DOHH2 (cell line): ENCODE measurements at regions not wholly inside any gene's neighbourhood (a gene's known extent, or its start where the extent isn't known, plus 50 kb on each side); places are given as distances from the start of the nearest gene placed in this dataset.

Experiments used
- H3F3A ChIP-seq: fragments of 200-600 bp; sonication (generic), shearing (Covaris generic); 2 replicates; pipeline ENCODE4 v1.6.0; 2016; ENCODE audit warnings: antibody characterized with exemption, mild to moderate bottlenecking; ENCODE audit not compliant: control insufficient read depth, insufficient read depth
- H3K27ac ChIP-seq: fragments of 200-600 bp; sonication (generic); 2 replicates; pipeline ENCODE4 v1.5.1; 2014; ENCODE audit warnings: low read depth, mild to moderate bottlenecking, low read length, moderate library complexity
- H3K27me3 ChIP-seq: fragments of 200-600 bp; sonication (generic); 2 replicates; pipeline ENCODE4 v1.6.1; 2014; ENCODE audit warnings: mild to moderate bottlenecking, low read length, mixed read lengths; ENCODE audit not compliant: control insufficient read depth
- H3K36me3 ChIP-seq: fragments of 200-600 bp; sonication (generic); 2 replicates; pipeline ENCODE4 v1.6.1; 2014; ENCODE audit warnings: mild to moderate bottlenecking, low read length, moderate library complexity, mixed read lengths; ENCODE audit not compliant: control insufficient read depth
- H3K4me1 ChIP-seq: fragments of 200-600 bp; sonication (generic); 2 replicates; pipeline ENCODE4 v1.6.1; 2014; ENCODE audit warnings: mild to moderate bottlenecking, low read length, mixed read lengths; ENCODE audit not compliant: control insufficient read depth
- H3K4me2 ChIP-seq: fragments of 200-600 bp; sonication (generic); 2 replicates; pipeline ENCODE4 v1.6.0; 2014; ENCODE audit warnings: mild to moderate bottlenecking, low read length, moderate library complexity
- H3K4me3 ChIP-seq: fragments of 200-600 bp; sonication (generic); 2 replicates; pipeline ENCODE4 v1.5.1; 2014; ENCODE audit warnings: mild to moderate bottlenecking, low read length, mixed read lengths
- H3K79me2 ChIP-seq: fragments of 200-600 bp; sonication (generic); 2 replicates; pipeline ENCODE4 v1.6.1; 2014; ENCODE audit warnings: mild to moderate bottlenecking, low read length, mixed read lengths; ENCODE audit not compliant: control insufficient read depth
- H3K9me2 ChIP-seq: fragments of 200-600 bp; sonication (generic); replicated peaks from 2 replicates; pipeline ENCODE4 v1.6.1; 2014; ENCODE audit warnings: mild to moderate bottlenecking, low read length, mixed read lengths; ENCODE audit not compliant: control insufficient read depth
- H3K9me3 ChIP-seq: fragments of 200-600 bp; sonication (generic); 2 replicates; pipeline ENCODE4 v1.6.1; 2014; ENCODE audit warnings: antibody characterized with exemption, low read length, mixed read lengths; ENCODE audit not compliant: control insufficient read depth, insufficient read depth
- H4K20me1 ChIP-seq: fragments of 200-600 bp; sonication (generic); 2 replicates; pipeline ENCODE4 v1.6.0; 2014; ENCODE audit warnings: low read depth, mild to moderate bottlenecking, antibody characterized with exemption, low read length, moderate library complexity; ENCODE audit not compliant: control insufficient read depth, insufficient read depth
- EZH2phosphoT487 ChIP-seq: fragments of 200-600 bp; sonication (generic); IDR thresholded peaks from 2 replicates; pipeline ENCODE4 v1.6.1; 2017; ENCODE audit warnings: borderline replicate concordance, mild to moderate bottlenecking, antibody characterized with exemption, low read length, moderate library complexity, mixed read lengths
- TF ChIP-seq, protein P1 (sequence below): fragments of 200-600 bp; sonication (generic); IDR thresholded peaks from one replicate; pipeline ENCODE4 v1.5.1; 2014; ENCODE audit warnings: antibody characterized with exemption, mild to moderate bottlenecking, low read depth, low read length; ENCODE audit not compliant: poor library complexity, severe bottlenecking

DNA sequence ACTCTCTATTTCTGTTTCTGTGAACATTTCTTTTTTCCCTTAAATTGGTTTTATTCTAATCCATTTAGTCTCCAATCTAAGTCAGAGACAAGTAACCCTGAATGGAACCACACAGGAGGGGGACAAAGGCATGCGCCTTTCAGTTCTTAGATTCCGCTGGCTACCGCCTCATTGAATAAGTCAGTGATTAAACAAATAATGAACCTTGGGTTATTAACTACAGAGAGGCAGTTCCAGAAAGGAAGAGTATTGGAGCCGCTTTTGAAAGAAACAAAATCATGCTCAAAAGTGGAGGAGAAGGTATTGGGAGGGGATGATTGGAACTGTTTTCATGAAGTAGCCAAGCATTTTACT lies 459.8 kb upstream of the DAB1 start:
- H3K4me1 ChIP-seq: no peaks in the 10 kb centered on the region
- H3K79me2 ChIP-seq: no peaks in the 10 kb centered on the region
- no peak overlapping the region for H3K4me2 ChIP-seq
- H3K9me3 ChIP-seq: no peaks in the 10 kb centered on the region
- H3K27ac ChIP-seq: no peak overlapping the region
- H3K4me3 ChIP-seq: no peak overlapping the region
- no peaks in the 10 kb centered on the region for H3K27me3 ChIP-seq
- H3K36me3 ChIP-seq: no peaks in the 10 kb centered on the region
- TF ChIP-seq, protein P1, sequence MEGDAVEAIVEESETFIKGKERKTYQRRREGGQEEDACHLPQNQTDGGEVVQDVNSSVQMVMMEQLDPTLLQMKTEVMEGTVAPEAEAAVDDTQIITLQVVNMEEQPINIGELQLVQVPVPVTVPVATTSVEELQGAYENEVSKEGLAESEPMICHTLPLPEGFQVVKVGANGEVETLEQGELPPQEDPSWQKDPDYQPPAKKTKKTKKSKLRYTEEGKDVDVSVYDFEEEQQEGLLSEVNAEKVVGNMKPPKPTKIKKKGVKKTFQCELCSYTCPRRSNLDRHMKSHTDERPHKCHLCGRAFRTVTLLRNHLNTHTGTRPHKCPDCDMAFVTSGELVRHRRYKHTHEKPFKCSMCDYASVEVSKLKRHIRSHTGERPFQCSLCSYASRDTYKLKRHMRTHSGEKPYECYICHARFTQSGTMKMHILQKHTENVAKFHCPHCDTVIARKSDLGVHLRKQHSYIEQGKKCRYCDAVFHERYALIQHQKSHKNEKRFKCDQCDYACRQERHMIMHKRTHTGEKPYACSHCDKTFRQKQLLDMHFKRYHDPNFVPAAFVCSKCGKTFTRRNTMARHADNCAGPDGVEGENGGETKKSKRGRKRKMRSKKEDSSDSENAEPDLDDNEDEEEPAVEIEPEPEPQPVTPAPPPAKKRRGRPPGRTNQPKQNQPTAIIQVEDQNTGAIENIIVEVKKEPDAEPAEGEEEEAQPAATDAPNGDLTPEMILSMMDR: no peak
- TF ChIP-seq EZH2phosphoT487: no peak
- H3F3A ChIP-seq: no peaks in the 10 kb centered on the region
- no peaks in the 10 kb centered on the region for H3K9me2 ChIP-seq
- no peaks in the 10 kb centered on the region for H4K20me1 ChIP-seq

DNA sequence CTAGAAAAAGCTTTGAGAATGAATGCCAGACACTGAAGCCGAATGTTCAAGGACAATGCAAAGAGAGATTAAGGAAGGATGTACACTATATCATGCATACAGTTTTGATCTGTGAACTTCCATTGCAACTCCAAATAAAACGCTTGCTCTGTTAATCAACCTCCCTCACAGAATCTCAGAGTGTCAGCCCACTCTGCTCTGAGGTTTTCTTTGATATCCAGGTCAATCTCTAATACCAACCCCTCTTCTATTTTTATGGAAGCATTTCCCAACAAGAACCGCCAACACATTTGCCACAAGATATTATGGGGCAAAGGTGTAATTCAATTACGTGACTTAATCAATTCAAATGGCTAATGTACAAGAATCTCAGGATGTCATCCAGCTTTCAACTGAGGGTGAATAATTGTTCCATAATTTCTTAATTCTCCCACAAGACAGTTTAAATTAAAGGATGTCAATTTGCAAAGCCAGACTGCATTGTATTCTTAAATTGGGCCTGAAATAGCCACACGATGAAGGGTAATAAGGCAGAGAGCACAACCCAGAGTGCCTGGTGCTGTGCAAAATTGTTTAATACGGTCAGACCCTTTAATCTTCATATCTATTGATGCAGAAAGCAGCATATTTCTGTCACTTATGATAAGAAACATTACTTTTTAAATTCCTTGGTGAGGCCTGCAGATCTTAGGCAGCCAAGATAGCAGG lies 459.2 kb upstream of the DAB1 start:
- no peaks in the 10 kb centered on the region for H4K20me1 ChIP-seq
- H3K36me3 ChIP-seq: no peaks in the 10 kb centered on the region
- TF ChIP-seq, protein P1: no peak
- no peak for TF ChIP-seq EZH2phosphoT487
- no peak overlapping the region for H3K27ac ChIP-seq
- no peaks in the 10 kb centered on the region for H3K79me2 ChIP-seq
- no peaks in the 10 kb centered on the region for H3K9me2 ChIP-seq
- H3F3A ChIP-seq: no peaks in the 10 kb centered on the region
- no peak overlapping the region for H3K4me3 ChIP-seq
- no peaks in the 10 kb centered on the region for H3K4me1 ChIP-seq
- H3K27me3 ChIP-seq: no peaks in the 10 kb centered on the region
- no peaks in the 10 kb centered on the region for H3K9me3 ChIP-seq
- H3K4me2 ChIP-seq: no peak overlapping the region

DNA sequence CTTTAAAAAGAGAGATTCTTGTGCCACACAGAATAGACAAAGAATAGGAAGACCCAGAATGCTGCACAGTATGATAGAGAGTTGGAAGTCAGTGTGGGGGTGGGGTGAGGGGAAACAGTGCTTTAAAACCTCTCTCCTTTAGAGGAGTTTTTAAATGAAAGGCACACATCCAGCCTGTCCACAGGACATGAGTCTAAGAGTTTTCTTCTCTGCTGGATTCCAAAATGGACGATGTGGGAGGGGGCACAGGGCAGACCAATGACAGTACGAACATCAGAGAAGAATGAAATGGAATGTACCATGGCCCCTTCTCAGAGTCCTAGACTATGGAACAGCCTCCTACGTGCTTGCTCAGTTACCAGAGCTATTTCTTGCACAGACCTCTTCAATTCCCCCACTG lies 458.2 kb upstream of the DAB1 start:
- TF ChIP-seq, protein P1: no peak
- TF ChIP-seq EZH2phosphoT487: no peak
- Histone ChIP-seq H3K9me3 (no peaks in the 10 kb centered on the region), H3K27ac (no peak overlapping the region), H3K9me2 (no peaks in the 10 kb centered on the region), H3K4me3 (no peak overlapping the region), H3F3A (no peaks in the 10 kb centered on the region), H3K4me1 (no peaks in the 10 kb centered on the region), H3K36me3 (no peaks in the 10 kb centered on the region), H3K4me2 (no peak overlapping the region), H4K20me1 (no peaks in the 10 kb centered on the region), H3K79me2 (no peaks in the 10 kb centered on the region), H3K27me3 (no peaks in the 10 kb centered on the region)
